Osteoblast (primary cell): ENCODE measurements at regions not wholly inside any gene's neighbourhood (a gene's known extent, or its start where the extent isn't known, plus 50 kb on each side); places are given as distances from the start of the nearest gene placed in this dataset.
A peak's percentile ranks its signal among the peaks of the same experiment; 100 is the strongest.

ENCODE experiments used
- DNase-seq: peaks from one replicate; pipeline ENCODE4 v3.0.0; 2011; ENCODE audit warnings: low spot score, mixed read lengths; ENCODE audit not compliant: insufficient read length; ENCODE audit errors: missing footprints
- H2AFZ ChIP-seq: 2 replicates; pipeline ENCODE4 v1.6.0; 2011; ENCODE audit warnings: mild to moderate bottlenecking, low read length
- H3K27ac ChIP-seq: 2 replicates; pipeline ENCODE4 v1.5.1; 2011; ENCODE audit warnings: mild to moderate bottlenecking, low read depth, low read length, moderate library complexity
- H3K27me3 ChIP-seq: 2 replicates; pipeline ENCODE4 v1.6.0; 2012; ENCODE audit warnings: mild to moderate bottlenecking, control low read depth, inconsistent platforms, low read length, moderate library complexity; ENCODE audit not compliant: insufficient read depth
- H3K36me3 ChIP-seq: 2 replicates; pipeline ENCODE4 v1.5.1; 2011; ENCODE audit warnings: mild to moderate bottlenecking, low read length, control low read depth, moderate library complexity; ENCODE audit not compliant: insufficient read depth
- H3K4me1 ChIP-seq: 2 replicates; pipeline ENCODE4 v1.5.1; 2011; ENCODE audit warnings: mild to moderate bottlenecking, low read length, control low read depth, moderate library complexity; ENCODE audit not compliant: insufficient read depth
- H3K4me2 ChIP-seq: 2 replicates; pipeline ENCODE4 v1.6.0; 2011; ENCODE audit warnings: mild to moderate bottlenecking, low read length; ENCODE audit not compliant: insufficient read depth
- H3K4me3 ChIP-seq: fragments of 200-600 bp; sonication (generic); 3 replicates; pipeline ENCODE4 v1.5.1; 2012; ENCODE audit warnings: mild to moderate bottlenecking, low read length, inconsistent platforms; ENCODE audit not compliant: insufficient read depth
- H3K79me2 ChIP-seq: 2 replicates; pipeline ENCODE4 v1.6.0; 2012; ENCODE audit warnings: mild to moderate bottlenecking, low read length, control low read depth, inconsistent platforms; ENCODE audit not compliant: insufficient read depth
- H3K9me3 ChIP-seq: 2 replicates; pipeline ENCODE4 v1.5.1; 2011; ENCODE audit warnings: low read depth, low read length, control low read depth
- H4K20me1 ChIP-seq: 2 replicates; pipeline ENCODE4 v1.6.0; 2012; ENCODE audit warnings: mild to moderate bottlenecking, low read length, control low read depth; ENCODE audit not compliant: insufficient read depth
- CTCF ChIP-seq: IDR thresholded peaks from 2 replicates; pipeline ENCODE4 v1.5.1; 2011; ENCODE audit warnings: mild to moderate bottlenecking, low read depth, low read length, moderate library complexity; ENCODE audit errors: extremely low read depth

- Histone ChIP-seq H3K9me3 (no peaks in the 10 kb centered on the region), H3K4me1 (no peaks in the 10 kb centered on the region), H3K4me2 (no peak overlapping the region), H3K36me3 (no peaks in the 10 kb centered on the region), H2AFZ (no peak overlapping the region), H3K27ac (no peak overlapping the region), H3K27me3 (no peaks in the 10 kb centered on the region), H3K4me3 (no peak overlapping the region), H4K20me1 (no peaks in the 10 kb centered on the region), H3K79me2 (no peaks in the 10 kb centered on the region)
- no peak for TF ChIP-seq CTCF
- no peak for DNase-seq
These were observed 1133.1 kb upstream of the ACO1 start for GRCh38 chr9:31251386-31251785.

GRCh38 chr9:31253800-31254762, 1130.4 kb upstream of the ACO1 start:
- H3K79me2 ChIP-seq: no peaks in the 10 kb centered on the region
- no peak overlapping the region for H3K27ac ChIP-seq
- peak; percentile 32 for DNase-seq
- no peak overlapping the region for H3K4me3 ChIP-seq
- no peak overlapping the region for H2AFZ ChIP-seq
- H3K4me2 ChIP-seq: no peak overlapping the region
- no peak for TF ChIP-seq CTCF
- H3K27me3 ChIP-seq: no peaks in the 10 kb centered on the region
- H3K4me1 ChIP-seq: no peaks in the 10 kb centered on the region
- H3K36me3 ChIP-seq: no peaks in the 10 kb centered on the region
- no peaks in the 10 kb centered on the region for H3K9me3 ChIP-seq
- H4K20me1 ChIP-seq: no peaks in the 10 kb centered on the region

- no peak overlapping the region for H3K27ac ChIP-seq
- H3K79me2 ChIP-seq: no peaks in the 10 kb centered on the region
- no peak overlapping the region for H3K4me3 ChIP-seq
- no peaks in the 10 kb centered on the region for H3K27me3 ChIP-seq
- no peaks in the 10 kb centered on the region for H3K4me1 ChIP-seq
- H3K9me3 ChIP-seq: no peaks in the 10 kb centered on the region
- no peaks in the 10 kb centered on the region for H3K36me3 ChIP-seq
- H4K20me1 ChIP-seq: no peaks in the 10 kb centered on the region
- no peak overlapping the region for H3K4me2 ChIP-seq
- DNase-seq: no peak
- no peak overlapping the region for H2AFZ ChIP-seq
- TF ChIP-seq CTCF: no peak
These were observed 1129.2 kb upstream of the ACO1 start for GRCh38 chr9:31255211-31255610.

- Histone ChIP-seq H3K27ac (no peak overlapping the region), H3K9me3 (no peaks in the 10 kb centered on the region), H3K79me2 (no peaks in the 10 kb centered on the region), H3K27me3 (no peaks in the 10 kb centered on the region), H4K20me1 (no peaks in the 10 kb centered on the region), H2AFZ (no peak overlapping the region), H3K4me2 (no peak overlapping the region), H3K36me3 (no peaks in the 10 kb centered on the region), H3K4me3 (no peak overlapping the region), H3K4me1 (no peaks in the 10 kb centered on the region)
- no peak for DNase-seq
- TF ChIP-seq CTCF: no peak
These were observed 1124.6 kb upstream of the ACO1 start for GRCh38 chr9:31259824-31260223.
